Liver (tissue), 3 donors: ENCODE measurements at regions not wholly inside any gene's neighbourhood (a gene's known extent, or its start where the extent isn't known, plus 50 kb on each side); places are given as distances from the start of the nearest gene placed in this dataset.

ENCODE experiments used
- FOXA2 ChIP-seq: IDR thresholded peaks from 2 replicates; pipeline ENCODE4 v1.6.1; 2016; ENCODE audit warnings: antibody characterized with exemption
- RAD21 ChIP-seq, 2 donors: IDR thresholded peaks; 2 replicates each; pipeline ENCODE4 v1.6.1; 2016; ENCODE audit warnings: antibody characterized with exemption in 2 of 2, mild to moderate bottlenecking in 2 of 2
- RXRA ChIP-seq, 2 donors: IDR thresholded peaks; 2 replicates each; pipeline ENCODE4 v1.6.1; 2017 to 2018; ENCODE audit warnings: antibody characterized with exemption in 2 of 2, mild to moderate bottlenecking in 1 of 2
- TF ChIP-seq, protein P1 (sequence below): fragments of 150-350 bp; IDR thresholded peaks from 2 replicates; pipeline ENCODE4 v1.5.1; 2017; ENCODE audit warnings: improper control_type of control experiment, low read depth, low read length; ENCODE audit not compliant: missing input control
- TF ChIP-seq, protein P2 (sequence below): IDR thresholded peaks from 2 replicates; pipeline ENCODE4 v1.6.1; 2016; ENCODE audit warnings: antibody characterized with exemption, mild to moderate bottlenecking
- donor health status: healthy.
- donor health status: healthy.

DNA sequence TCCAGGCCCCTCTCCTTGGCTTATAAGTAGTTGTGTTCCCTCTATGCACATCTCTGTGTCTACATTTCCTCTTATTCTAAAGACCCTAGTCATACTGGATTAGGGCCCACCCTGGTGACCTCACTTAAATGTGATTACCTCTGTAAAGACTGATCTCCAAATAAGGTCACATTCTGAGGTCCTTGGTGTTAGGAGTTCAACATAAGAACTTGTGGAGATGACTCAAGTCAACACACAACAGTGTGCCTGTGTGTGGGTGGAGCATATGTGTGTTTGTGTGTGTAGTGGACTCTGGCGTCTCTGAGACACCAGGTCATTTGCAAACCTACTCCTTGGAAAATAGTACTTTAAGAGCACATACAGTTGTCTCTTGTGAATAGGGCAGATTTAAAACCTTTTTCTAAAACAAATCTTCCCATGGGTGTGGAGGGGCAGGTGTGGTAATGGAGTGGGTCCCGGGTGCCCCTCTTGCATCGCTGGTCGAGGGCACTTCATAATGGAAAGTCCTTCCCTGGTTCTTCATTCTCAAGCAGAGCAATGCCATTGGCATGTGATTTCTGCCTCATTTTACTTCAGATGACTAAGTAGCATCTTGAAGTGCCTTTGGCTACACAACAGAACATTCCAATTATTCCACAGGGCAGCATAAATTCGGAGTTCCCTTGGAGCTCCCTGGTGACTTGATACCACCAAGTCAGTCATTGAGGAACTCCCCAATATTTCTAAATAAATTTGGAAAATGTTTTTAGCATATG is 84.4 kb downstream of the C9orf152 start:
- TF ChIP-seq FOXA2 (no peak), RAD21 (IDR thresholded peaks at IDR 0.05) (no peak), RXRA (IDR thresholded peaks at IDR 0.05) (no peak)
- TF ChIP-seq, protein P1, sequence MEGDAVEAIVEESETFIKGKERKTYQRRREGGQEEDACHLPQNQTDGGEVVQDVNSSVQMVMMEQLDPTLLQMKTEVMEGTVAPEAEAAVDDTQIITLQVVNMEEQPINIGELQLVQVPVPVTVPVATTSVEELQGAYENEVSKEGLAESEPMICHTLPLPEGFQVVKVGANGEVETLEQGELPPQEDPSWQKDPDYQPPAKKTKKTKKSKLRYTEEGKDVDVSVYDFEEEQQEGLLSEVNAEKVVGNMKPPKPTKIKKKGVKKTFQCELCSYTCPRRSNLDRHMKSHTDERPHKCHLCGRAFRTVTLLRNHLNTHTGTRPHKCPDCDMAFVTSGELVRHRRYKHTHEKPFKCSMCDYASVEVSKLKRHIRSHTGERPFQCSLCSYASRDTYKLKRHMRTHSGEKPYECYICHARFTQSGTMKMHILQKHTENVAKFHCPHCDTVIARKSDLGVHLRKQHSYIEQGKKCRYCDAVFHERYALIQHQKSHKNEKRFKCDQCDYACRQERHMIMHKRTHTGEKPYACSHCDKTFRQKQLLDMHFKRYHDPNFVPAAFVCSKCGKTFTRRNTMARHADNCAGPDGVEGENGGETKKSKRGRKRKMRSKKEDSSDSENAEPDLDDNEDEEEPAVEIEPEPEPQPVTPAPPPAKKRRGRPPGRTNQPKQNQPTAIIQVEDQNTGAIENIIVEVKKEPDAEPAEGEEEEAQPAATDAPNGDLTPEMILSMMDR = no peak
- TF ChIP-seq, protein P2, sequence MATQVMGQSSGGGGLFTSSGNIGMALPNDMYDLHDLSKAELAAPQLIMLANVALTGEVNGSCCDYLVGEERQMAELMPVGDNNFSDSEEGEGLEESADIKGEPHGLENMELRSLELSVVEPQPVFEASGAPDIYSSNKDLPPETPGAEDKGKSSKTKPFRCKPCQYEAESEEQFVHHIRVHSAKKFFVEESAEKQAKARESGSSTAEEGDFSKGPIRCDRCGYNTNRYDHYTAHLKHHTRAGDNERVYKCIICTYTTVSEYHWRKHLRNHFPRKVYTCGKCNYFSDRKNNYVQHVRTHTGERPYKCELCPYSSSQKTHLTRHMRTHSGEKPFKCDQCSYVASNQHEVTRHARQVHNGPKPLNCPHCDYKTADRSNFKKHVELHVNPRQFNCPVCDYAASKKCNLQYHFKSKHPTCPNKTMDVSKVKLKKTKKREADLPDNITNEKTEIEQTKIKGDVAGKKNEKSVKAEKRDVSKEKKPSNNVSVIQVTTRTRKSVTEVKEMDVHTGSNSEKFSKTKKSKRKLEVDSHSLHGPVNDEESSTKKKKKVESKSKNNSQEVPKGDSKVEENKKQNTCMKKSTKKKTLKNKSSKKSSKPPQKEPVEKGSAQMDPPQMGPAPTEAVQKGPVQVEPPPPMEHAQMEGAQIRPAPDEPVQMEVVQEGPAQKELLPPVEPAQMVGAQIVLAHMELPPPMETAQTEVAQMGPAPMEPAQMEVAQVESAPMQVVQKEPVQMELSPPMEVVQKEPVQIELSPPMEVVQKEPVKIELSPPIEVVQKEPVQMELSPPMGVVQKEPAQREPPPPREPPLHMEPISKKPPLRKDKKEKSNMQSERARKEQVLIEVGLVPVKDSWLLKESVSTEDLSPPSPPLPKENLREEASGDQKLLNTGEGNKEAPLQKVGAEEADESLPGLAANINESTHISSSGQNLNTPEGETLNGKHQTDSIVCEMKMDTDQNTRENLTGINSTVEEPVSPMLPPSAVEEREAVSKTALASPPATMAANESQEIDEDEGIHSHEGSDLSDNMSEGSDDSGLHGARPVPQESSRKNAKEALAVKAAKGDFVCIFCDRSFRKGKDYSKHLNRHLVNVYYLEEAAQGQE = no peak
